HCT116 (cell line): ENCODE measurements at regions not wholly inside any gene's neighbourhood (a gene's known extent, or its start where the extent isn't known, plus 50 kb on each side); places are given as distances from the start of the nearest gene placed in this dataset.

Source experiments
- CTCF ChIP-seq, 3 experiments: fragments of 200-600 bp in 1 of 3; sonication (generic) in 1 of 3; IDR thresholded peaks in 2 of 3; conservative IDR thresholded peaks in 1 of 3; 2 replicates each; pipeline ENCODE4 v1.5.1; 2012 to 2017; ENCODE audit warnings: low read depth in 2 of 3, low read length in 2 of 3, antibody characterized with exemption in 1 of 3, borderline replicate concordance in 1 of 3, control low read depth in 1 of 3, mild to moderate bottlenecking in 1 of 3, mixed read lengths in 1 of 3, mixed run types in 1 of 3, moderate library complexity in 1 of 3; ENCODE audit not compliant: insufficient read depth in 1 of 3
- POLR2A ChIP-seq: IDR thresholded peaks from 2 replicates; pipeline ENCODE4 v1.7.0; 2011; ENCODE audit warnings: borderline replicate concordance; ENCODE audit not compliant: insufficient read depth, insufficient read length; ENCODE audit errors: extremely low read depth
- POLR2AphosphoS5 ChIP-seq: IDR thresholded peaks from 2 replicates; pipeline ENCODE4 v1.6.1; 2011; ENCODE audit warnings: mild to moderate bottlenecking, low read depth, low read length, moderate library complexity
- RAD21 ChIP-seq: IDR thresholded peaks from 2 replicates; pipeline ENCODE4 v1.6.1; 2012; ENCODE audit warnings: low read depth, mild to moderate bottlenecking
- SP1 ChIP-seq: IDR thresholded peaks from 2 replicates; pipeline ENCODE4 v1.6.1; 2012; ENCODE audit warnings: low read depth
- ZNF274 ChIP-seq: fragments of 200-500 bp; sonication (Bioruptor generic); IDR thresholded peaks from 2 replicates; pipeline ENCODE4 v1.6.1; 2014; ENCODE audit warnings: mild to moderate bottlenecking, low read depth, low read length, inconsistent platforms
- TF ChIP-seq, protein P1 (sequence below): IDR thresholded peaks from 2 replicates; pipeline ENCODE4 v1.6.1; 2011; ENCODE audit warnings: mild to moderate bottlenecking, low read length, moderate library complexity; ENCODE audit not compliant: insufficient replicate concordance; ENCODE audit errors: extremely low read depth
- TF ChIP-seq, protein P2 (sequence below): IDR thresholded peaks from 2 replicates; pipeline ENCODE4 v1.6.1; 2012

DNA sequence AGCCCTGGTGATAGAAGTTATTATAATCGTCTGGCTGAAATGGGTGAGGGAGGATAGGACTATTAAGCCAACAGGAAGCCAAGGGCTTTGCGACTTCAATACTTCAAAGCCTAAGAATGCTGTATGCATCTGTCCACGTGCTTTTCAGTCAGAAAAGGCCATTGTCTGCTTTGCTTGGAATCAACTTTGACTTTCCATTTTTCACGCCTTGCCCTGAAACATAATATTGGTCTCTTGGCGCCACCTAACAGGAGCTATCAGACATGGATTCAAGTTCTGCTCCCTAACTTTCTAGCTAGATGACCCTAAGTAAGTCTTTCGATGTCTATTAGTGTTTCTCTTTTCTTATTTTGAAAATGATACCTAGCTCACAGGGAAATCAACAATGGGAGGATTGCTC is 572.6 kb downstream of the TLR4 start:
- TF ChIP-seq, protein P1, sequence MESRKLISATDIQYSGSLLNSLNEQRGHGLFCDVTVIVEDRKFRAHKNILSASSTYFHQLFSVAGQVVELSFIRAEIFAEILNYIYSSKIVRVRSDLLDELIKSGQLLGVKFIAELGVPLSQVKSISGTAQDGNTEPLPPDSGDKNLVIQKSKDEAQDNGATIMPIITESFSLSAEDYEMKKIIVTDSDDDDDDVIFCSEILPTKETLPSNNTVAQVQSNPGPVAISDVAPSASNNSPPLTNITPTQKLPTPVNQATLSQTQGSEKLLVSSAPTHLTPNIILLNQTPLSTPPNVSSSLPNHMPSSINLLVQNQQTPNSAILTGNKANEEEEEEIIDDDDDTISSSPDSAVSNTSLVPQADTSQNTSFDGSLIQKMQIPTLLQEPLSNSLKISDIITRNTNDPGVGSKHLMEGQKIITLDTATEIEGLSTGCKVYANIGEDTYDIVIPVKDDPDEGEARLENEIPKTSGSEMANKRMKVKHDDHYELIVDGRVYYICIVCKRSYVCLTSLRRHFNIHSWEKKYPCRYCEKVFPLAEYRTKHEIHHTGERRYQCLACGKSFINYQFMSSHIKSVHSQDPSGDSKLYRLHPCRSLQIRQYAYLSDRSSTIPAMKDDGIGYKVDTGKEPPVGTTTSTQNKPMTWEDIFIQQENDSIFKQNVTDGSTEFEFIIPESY = no peak
- TF ChIP-seq CTCF (IDR thresholded peaks at IDR 0.05 in 2 of 3, conservative IDR thresholded peaks at IDR 0.05 in 1 of 3; ENCODE audit: borderline replicate concordance in 1 of 3, insufficient read depth in 1 of 3, low read depth in 2 of 3, low read length in 2 of 3) (no peak), ZNF274 (no peak), POLR2A (no peak), POLR2AphosphoS5 (no peak), RAD21 (no peak), SP1 (no peak)
- TF ChIP-seq, protein P2, sequence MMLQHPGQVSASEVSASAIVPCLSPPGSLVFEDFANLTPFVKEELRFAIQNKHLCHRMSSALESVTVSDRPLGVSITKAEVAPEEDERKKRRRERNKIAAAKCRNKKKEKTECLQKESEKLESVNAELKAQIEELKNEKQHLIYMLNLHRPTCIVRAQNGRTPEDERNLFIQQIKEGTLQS = no peak
